ENCODE measurements at regions not wholly inside any gene's neighbourhood (a gene's known extent, or its start where the extent isn't known, plus 50 kb on each side); places are given as distances from the start of the nearest gene placed in this dataset.

DNA sequence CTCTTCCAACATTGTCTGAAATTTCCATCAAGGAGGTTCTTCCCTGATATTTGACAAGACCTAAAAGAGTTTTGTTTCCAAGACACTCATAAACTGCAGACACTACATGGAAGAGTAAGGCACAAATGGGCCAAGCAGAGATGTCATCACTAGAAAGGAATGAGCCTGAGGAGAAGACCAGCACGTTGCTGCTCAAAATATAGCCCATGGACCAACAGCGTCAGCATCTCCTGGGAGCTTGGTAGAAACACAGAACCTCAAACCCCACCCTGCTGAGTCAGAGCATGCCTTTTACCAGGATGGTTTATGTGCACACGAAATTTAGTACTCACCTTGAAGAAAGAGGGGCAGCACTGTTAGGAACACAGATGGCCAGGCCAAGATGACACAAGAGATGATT, 128.7 kb upstream of the MID1 start:
- TF ChIP-seq, protein P1, sequence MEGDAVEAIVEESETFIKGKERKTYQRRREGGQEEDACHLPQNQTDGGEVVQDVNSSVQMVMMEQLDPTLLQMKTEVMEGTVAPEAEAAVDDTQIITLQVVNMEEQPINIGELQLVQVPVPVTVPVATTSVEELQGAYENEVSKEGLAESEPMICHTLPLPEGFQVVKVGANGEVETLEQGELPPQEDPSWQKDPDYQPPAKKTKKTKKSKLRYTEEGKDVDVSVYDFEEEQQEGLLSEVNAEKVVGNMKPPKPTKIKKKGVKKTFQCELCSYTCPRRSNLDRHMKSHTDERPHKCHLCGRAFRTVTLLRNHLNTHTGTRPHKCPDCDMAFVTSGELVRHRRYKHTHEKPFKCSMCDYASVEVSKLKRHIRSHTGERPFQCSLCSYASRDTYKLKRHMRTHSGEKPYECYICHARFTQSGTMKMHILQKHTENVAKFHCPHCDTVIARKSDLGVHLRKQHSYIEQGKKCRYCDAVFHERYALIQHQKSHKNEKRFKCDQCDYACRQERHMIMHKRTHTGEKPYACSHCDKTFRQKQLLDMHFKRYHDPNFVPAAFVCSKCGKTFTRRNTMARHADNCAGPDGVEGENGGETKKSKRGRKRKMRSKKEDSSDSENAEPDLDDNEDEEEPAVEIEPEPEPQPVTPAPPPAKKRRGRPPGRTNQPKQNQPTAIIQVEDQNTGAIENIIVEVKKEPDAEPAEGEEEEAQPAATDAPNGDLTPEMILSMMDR (IDR thresholded peaks at IDR 0.05), result no peak
- no peak for TF ChIP-seq MYC (IDR thresholded peaks at IDR 0.05; ENCODE audit: borderline replicate concordance, low read length)
- no peak for TF ChIP-seq NR3C1 (IDR thresholded peaks at IDR 0.05)
- TF ChIP-seq POLR2A (IDR thresholded peaks at IDR 0.05; ENCODE audit: low read length), result no peak
- no peak for TF ChIP-seq JUN (IDR thresholded peaks at IDR 0.05)
- TF ChIP-seq, protein P2, sequence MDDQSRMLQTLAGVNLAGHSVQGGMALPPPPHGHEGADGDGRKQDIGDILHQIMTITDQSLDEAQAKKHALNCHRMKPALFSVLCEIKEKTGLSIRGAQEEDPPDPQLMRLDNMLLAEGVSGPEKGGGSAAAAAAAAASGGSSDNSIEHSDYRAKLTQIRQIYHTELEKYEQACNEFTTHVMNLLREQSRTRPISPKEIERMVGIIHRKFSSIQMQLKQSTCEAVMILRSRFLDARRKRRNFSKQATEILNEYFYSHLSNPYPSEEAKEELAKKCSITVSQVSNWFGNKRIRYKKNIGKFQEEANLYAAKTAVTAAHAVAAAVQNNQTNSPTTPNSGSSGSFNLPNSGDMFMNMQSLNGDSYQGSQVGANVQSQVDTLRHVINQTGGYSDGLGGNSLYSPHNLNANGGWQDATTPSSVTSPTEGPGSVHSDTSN (IDR thresholded peaks at IDR 0.05), result no peak
- TF ChIP-seq SMC3 (IDR thresholded peaks at IDR 0.05), result no peak
- TF ChIP-seq POLR2AphosphoS2 (conservative IDR thresholded peaks at IDR 0.05; ENCODE audit: low read length), result no peak
